Immature natural killer cell (primary cell): ENCODE measurements at regions not wholly inside any gene's neighbourhood (a gene's known extent, or its start where the extent isn't known, plus 50 kb on each side); places are given as distances from the start of the nearest gene placed in this dataset.

Source experiments
- DNase-seq, 3 donors: peaks; one replicate each; pipeline ENCODE4 v3.0.0; 2022; ENCODE audit warnings: mixed read lengths in 1 of 3
- H3K27ac Mint-ChIP-seq, 6 donors: one replicate each; pipeline ENCODE4 v1.8.0; 2020; ENCODE audit warnings: mixed read lengths in 6 of 6, mild to moderate bottlenecking in 5 of 6, inconsistent platforms in 4 of 6, moderate library complexity in 3 of 6
- H3K27me3 Mint-ChIP-seq, 3 donors: one replicate each; pipeline ENCODE4 v1.8.0; 2020 to 2021; ENCODE audit warnings: low read depth in 3 of 3, mild to moderate bottlenecking in 3 of 3, mixed read lengths in 3 of 3, moderate library complexity in 3 of 3, inconsistent platforms in 1 of 3
- H3K36me3 Mint-ChIP-seq, 3 donors: one replicate each; pipeline ENCODE4 v1.8.0; 2020; ENCODE audit warnings: mixed read lengths in 3 of 3, inconsistent platforms in 2 of 3, mild to moderate bottlenecking in 2 of 3
- H3K4me1 Mint-ChIP-seq, 2 donors: one replicate each; pipeline ENCODE4 v1.8.0; 2020; ENCODE audit warnings: inconsistent platforms in 2 of 2, mild to moderate bottlenecking in 2 of 2, mixed read lengths in 2 of 2, moderate library complexity in 1 of 2
- H3K4me3 Mint-ChIP-seq, 5 donors: one replicate each; pipeline ENCODE4 v1.8.0; 2020; ENCODE audit warnings: mild to moderate bottlenecking in 5 of 5, mixed read lengths in 5 of 5, inconsistent platforms in 3 of 5, moderate library complexity in 3 of 5
- H3K9me3 Mint-ChIP-seq, 6 donors: one replicate each; pipeline ENCODE4 v1.8.0; 2020; ENCODE audit warnings: mild to moderate bottlenecking in 6 of 6, mixed read lengths in 6 of 6, inconsistent platforms in 4 of 6, moderate library complexity in 3 of 6

- no peak overlapping the region for H3K27ac Mint-ChIP-seq
- DNase-seq: no peak
- no peak overlapping the region for H3K4me3 Mint-ChIP-seq
- no peaks in the 10 kb centered on the region for H3K9me3 Mint-ChIP-seq
- peaks cover 0 to 18% (median 5%) of the 10 kb centered on the region in 3 donors for H3K36me3 Mint-ChIP-seq
- H3K27me3 Mint-ChIP-seq: peaks cover 1 to 9% (median 7%) of the 10 kb centered on the region in 3 donors
- H3K4me1 Mint-ChIP-seq: peaks cover 11 to 14% of the 10 kb centered on the region in 2 donors
Measured at GRCh38 chr6:163659803-163660202, 245.3 kb downstream of the QKI start.

DNA sequence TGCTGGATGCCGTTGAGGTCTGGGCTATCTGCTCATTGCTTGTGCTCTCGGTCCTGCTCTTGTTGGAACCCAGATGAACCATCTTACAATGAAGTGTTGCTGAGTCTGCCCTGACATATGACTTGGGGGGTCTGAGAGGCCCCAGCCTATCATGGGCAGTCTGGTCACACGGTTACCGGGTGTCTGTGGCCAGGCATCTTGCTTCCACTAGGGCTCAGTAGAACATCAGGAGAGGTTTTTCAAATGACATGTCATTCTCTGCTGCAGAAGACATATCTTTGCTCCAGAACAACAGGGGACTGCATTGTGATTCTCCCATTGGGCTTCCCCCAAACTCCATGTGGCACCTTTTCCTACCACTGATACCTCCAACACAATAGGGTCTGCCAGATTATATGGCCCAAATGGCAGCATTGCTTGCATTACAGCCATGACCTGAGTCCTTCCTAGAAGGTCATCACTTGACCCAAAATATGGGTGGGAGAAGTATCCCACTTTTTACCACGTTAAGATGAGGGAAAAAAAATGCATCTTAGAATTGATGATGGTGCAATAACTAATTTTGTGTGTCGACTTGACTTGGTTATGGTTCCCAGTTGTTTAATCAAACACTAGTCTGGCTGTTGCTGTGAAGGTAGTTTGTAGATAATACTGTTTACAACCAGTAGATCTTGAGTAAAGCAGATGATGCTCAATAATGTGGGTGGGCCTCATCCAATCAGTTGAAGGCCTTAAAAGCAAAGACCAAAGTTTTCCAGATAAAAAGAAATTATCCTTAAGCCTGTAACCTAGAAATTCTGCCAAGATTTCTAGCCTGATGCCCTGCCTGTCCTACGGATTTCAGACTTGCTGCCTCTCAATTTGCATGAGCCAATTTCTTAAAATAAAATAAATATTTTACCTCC lies 241.0 kb downstream of the QKI start:
- H3K36me3 Mint-ChIP-seq: peaks cover 0 to 18% (median 5%) of the 10 kb centered on the region in 3 donors
- H3K4me3 Mint-ChIP-seq: no peak overlapping the region
- DNase-seq: peak in 1 of 3 donors; percentile 10
- no peaks in the 10 kb centered on the region for H3K9me3 Mint-ChIP-seq
- H3K27me3 Mint-ChIP-seq: peaks cover 0 to 13% (median 4%) of the 10 kb centered on the region in 3 donors
- no peak overlapping the region for H3K27ac Mint-ChIP-seq
- no peaks in the 10 kb centered on the region for H3K4me1 Mint-ChIP-seq

DNA sequence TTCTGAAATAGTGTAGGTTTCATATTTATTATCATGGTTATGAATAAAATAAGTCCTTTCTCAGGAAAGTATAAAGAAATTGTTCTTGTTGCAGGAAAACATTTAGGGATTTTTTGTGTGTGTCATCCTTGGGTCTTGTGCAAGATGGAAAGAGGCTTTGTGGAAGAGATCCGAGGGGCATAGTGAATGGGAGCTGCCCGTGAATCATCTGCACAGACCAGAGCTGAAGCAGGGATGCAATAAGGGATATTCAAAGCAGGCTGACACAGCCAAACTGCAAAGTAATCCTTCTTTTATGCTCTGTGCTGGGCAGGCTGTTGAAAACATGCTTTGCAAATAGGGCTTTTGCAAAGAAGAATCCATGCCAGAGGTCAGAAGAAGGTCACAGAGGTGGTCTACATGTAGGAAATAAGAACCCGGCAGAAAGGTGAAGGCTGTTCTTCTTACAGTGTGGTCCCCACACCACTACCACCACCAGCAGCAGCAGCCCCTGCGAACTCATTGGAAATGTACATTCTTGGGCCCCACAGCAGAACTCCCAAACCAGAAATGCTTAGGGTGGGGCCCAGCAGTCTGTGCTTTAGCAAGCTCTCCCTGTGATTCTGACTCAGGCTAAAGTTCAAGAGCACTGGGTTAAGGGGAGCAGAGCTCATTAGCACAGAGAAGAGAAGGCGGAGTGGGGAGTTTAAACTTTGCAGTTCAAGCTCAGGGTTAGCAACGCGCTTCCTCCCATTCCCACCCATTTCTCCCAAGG lies 237.6 kb downstream of the QKI start:
- H3K27ac Mint-ChIP-seq: no peak overlapping the region
- H3K36me3 Mint-ChIP-seq: no peaks in the 10 kb centered on the region
- H3K9me3 Mint-ChIP-seq: no peaks in the 10 kb centered on the region
- H3K27me3 Mint-ChIP-seq: peaks cover 0 to 4% (median 0%) of the 10 kb centered on the region in 3 donors
- DNase-seq: no peak
- H3K4me1 Mint-ChIP-seq: no peaks in the 10 kb centered on the region
- H3K4me3 Mint-ChIP-seq: no peak overlapping the region

GRCh38 chr6:163651426-163651825 lies 236.9 kb downstream of the QKI start:
- peaks cover 0 to 4% (median 0%) of the 10 kb centered on the region in 3 donors for H3K27me3 Mint-ChIP-seq
- no peaks in the 10 kb centered on the region for H3K36me3 Mint-ChIP-seq
- no peak overlapping the region for H3K4me3 Mint-ChIP-seq
- H3K9me3 Mint-ChIP-seq: no peaks in the 10 kb centered on the region
- no peaks in the 10 kb centered on the region for H3K4me1 Mint-ChIP-seq
- no peak for DNase-seq
- no peak overlapping the region for H3K27ac Mint-ChIP-seq

- no peaks in the 10 kb centered on the region for H3K36me3 Mint-ChIP-seq
- H3K9me3 Mint-ChIP-seq: no peaks in the 10 kb centered on the region
- H3K27me3 Mint-ChIP-seq: peaks cover 0 to 3% (median 0%) of the 10 kb centered on the region in 3 donors
- no peak overlapping the region for H3K4me3 Mint-ChIP-seq
- no peak for DNase-seq
- no peak overlapping the region for H3K27ac Mint-ChIP-seq
- H3K4me1 Mint-ChIP-seq: no peaks in the 10 kb centered on the region
Measured at GRCh38 chr6:163648868-163649267, 234.3 kb downstream of the QKI start.

GRCh38 chr6:163647624-163648023 lies 233.1 kb downstream of the QKI start:
- peaks cover 0 to 3% (median 0%) of the 10 kb centered on the region in 3 donors for H3K27me3 Mint-ChIP-seq
- H3K36me3 Mint-ChIP-seq: no peaks in the 10 kb centered on the region
- DNase-seq: no peak
- H3K4me1 Mint-ChIP-seq: no peaks in the 10 kb centered on the region
- H3K9me3 Mint-ChIP-seq: no peaks in the 10 kb centered on the region
- H3K4me3 Mint-ChIP-seq: no peak overlapping the region
- H3K27ac Mint-ChIP-seq: no peak overlapping the region

DNA sequence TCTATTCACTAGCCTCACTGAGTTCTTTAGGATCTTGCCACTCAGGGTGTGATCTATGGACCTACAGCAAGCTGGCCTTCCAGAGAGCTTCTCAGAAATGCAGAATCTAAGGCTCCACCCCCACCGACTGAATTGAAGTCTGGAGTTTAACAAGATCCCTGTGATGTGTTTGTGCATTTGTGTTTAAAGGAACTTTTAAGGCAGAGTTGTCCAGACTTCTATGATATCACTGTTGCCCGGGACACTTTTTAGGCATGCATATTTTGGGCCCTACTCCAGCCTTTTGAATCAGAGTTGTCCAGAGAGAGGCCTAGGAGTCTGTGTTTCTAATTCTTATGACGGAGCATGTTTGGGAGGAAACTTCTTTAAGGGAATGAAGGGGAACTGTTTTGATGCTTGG lies 232.3 kb downstream of the QKI start:
- Mint-ChIP-seq H3K27ac (no peak overlapping the region), H3K4me1 (no peaks in the 10 kb centered on the region), H3K9me3 (no peaks in the 10 kb centered on the region), H3K4me3 (no peak overlapping the region), H3K27me3 (peaks cover 0 to 4% (median 3%) of the 10 kb centered on the region in 3 donors), H3K36me3 (no peaks in the 10 kb centered on the region)
- DNase-seq: no peak

DNA sequence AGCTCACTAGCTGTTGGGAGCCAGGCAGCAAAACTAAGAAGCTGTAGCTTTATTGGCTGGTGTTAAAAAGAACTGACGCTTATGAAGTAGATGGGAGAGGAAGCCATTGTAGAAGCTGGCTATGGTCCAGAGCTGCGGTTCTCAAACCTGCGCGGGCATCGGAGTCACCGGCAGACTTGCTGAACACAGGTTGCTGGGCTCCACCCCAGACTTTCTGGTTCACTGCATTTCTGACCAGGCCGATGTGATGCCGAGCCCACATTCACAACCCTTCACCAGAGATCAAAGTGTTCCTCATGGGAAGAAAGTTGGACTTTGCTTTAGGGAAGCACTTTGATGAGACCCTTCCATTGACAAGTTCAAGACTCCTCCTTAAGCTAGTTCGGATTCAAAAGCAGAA lies 231.6 kb downstream of the QKI start:
- Mint-ChIP-seq H3K4me3 (no peak overlapping the region), H3K36me3 (no peaks in the 10 kb centered on the region), H3K27ac (no peak overlapping the region), H3K4me1 (no peaks in the 10 kb centered on the region), H3K9me3 (no peaks in the 10 kb centered on the region), H3K27me3 (peaks cover 0 to 4% (median 3%) of the 10 kb centered on the region in 3 donors)
- no peak for DNase-seq

- no peak for DNase-seq
- Mint-ChIP-seq H3K36me3 (no peaks in the 10 kb centered on the region), H3K4me3 (no peak overlapping the region), H3K4me1 (no peaks in the 10 kb centered on the region), H3K27ac (no peak overlapping the region), H3K9me3 (no peaks in the 10 kb centered on the region), H3K27me3 (peaks cover 0 to 4% (median 3%) of the 10 kb centered on the region in 3 donors)
Measured at GRCh38 chr6:163645560-163645959, 231.0 kb downstream of the QKI start.

DNA sequence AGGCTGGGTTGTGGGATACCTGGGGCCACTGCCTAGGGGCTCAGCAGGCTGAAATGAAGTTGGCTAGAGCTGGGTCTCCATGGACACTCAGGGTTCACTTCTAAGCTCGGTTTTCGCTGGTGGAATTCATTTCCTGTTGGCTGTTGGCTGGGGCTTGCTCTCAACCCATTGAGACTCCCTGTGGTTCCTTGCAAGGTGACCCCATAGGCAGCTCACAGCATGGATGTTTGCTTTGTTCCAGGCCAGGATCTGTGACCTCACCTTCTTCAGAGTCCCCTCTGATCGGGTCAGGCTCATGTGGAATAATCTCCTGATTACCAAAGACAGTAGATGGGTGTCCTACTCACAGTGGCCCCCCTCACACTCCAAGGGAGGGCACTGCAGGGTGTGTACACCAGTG lies 229.3 kb downstream of the QKI start:
- Mint-ChIP-seq H3K4me3 (no peak overlapping the region), H3K4me1 (no peaks in the 10 kb centered on the region), H3K36me3 (no peaks in the 10 kb centered on the region), H3K27me3 (peaks cover 0 to 4% (median 3%) of the 10 kb centered on the region in 3 donors), H3K27ac (no peak overlapping the region), H3K9me3 (no peaks in the 10 kb centered on the region)
- no peak for DNase-seq

DNA sequence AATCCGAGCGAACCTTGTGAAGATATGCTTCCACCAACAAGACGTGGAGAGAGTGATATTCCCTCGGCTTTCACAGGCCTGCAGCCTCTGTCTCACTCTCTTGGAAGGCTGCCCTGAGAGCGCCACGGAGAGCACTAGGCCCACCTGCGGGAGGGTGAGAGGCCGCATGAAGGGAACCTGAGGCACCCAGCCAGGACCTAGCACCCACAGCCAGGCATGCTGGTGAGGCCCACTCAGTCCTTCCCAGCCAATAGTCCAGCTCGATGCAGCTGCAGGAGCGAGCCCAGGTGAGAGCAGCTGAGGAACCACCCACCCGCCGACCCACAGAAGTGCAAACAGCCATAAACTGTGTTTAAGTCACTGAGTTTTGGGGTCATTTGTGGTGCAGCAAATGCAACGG lies 227.2 kb downstream of the QKI start:
- no peak overlapping the region for H3K4me3 Mint-ChIP-seq
- no peak for DNase-seq
- H3K27me3 Mint-ChIP-seq: peaks cover 1 to 5% (median 3%) of the 10 kb centered on the region in 3 donors
- no peak overlapping the region for H3K27ac Mint-ChIP-seq
- no peaks in the 10 kb centered on the region for H3K9me3 Mint-ChIP-seq
- no peaks in the 10 kb centered on the region for H3K36me3 Mint-ChIP-seq
- H3K4me1 Mint-ChIP-seq: no peaks in the 10 kb centered on the region

DNA sequence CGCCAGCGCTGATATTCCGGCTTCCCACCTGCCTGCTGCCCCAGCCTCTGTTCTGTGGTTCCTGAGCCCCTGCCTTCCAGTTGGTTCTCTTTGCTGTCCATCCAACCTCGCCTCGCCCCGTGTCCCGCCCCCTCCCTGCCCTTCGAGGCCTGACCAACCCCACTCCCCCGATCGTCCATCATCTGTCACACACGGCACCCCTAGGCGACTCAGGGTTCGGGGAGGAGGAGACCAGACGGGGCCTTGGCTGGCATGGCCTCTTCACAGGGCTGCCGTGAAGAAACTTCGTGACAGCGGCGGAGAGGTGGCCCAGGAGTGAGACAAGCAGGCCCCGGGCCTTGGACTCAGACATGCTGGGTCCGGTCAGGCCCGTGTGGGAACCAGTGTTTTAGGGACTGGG lies 226.1 kb downstream of the QKI start:
- no peak for DNase-seq
- no peaks in the 10 kb centered on the region for H3K36me3 Mint-ChIP-seq
- H3K27ac Mint-ChIP-seq: no peak overlapping the region
- no peaks in the 10 kb centered on the region for H3K4me1 Mint-ChIP-seq
- H3K27me3 Mint-ChIP-seq: peaks cover 1 to 5% (median 3%) of the 10 kb centered on the region in 3 donors
- no peak overlapping the region for H3K4me3 Mint-ChIP-seq
- no peaks in the 10 kb centered on the region for H3K9me3 Mint-ChIP-seq

- Mint-ChIP-seq H3K9me3 (peaks cover 0 to 2% (median 0%) of the 10 kb centered on the region in 6 donors), H3K27ac (no peak overlapping the region), H3K36me3 (peaks cover 0 to 3% (median 0%) of the 10 kb centered on the region in 3 donors), H3K27me3 (peaks cover 0 to 5% (median 3%) of the 10 kb centered on the region in 3 donors), H3K4me3 (no peak overlapping the region), H3K4me1 (no peaks in the 10 kb centered on the region)
- DNase-seq: no peak
Measured at GRCh38 chr6:163637524-163637923, 223.0 kb downstream of the QKI start.

- Mint-ChIP-seq H3K4me1 (no peaks in the 10 kb centered on the region), H3K9me3 (peaks cover 0 to 4% (median 0%) of the 10 kb centered on the region in 6 donors), H3K4me3 (no peak overlapping the region), H3K36me3 (peaks cover 0 to 3% (median 0%) of the 10 kb centered on the region in 3 donors), H3K27ac (no peak overlapping the region), H3K27me3 (peaks cover 0 to 8% (median 3%) of the 10 kb centered on the region in 3 donors)
- DNase-seq: no peak
Measured at GRCh38 chr6:163635731-163636364, 221.3 kb downstream of the QKI start.
